CD4-positive, CD25-positive, alpha-beta regulatory T cell (primary cell): ENCODE measurements at regions not wholly inside any gene's neighbourhood (a gene's known extent, or its start where the extent isn't known, plus 50 kb on each side); places are given as distances from the start of the nearest gene placed in this dataset.

ENCODE experiments used
- ATAC-seq, 2 donors: fragments of 150-1000 bp; cut with Tn5 transposase; one replicate each; pipeline ENCODE4 v1.10.0; 2021; ENCODE audit warnings: low read depth in 2 of 2, moderate number of reproducible peaks in 2 of 2, moderate library complexity in 1 of 2
- DNase-seq, 3 donors: peaks; one replicate each; pipeline versions ENCODE4 v3.0.0 to v3.0.0-alpha.2; 2012 to 2022; ENCODE audit warnings: mixed read lengths in 1 of 3
- H3K27ac ChIP-seq: one replicate; pipeline ENCODE4 v1.7.0; 2013; ENCODE audit warnings: mild to moderate bottlenecking, low read length; ENCODE audit not compliant: insufficient read depth, poor library complexity, severe bottlenecking
- H3K27me3 ChIP-seq: one replicate; pipeline ENCODE4 v1.7.0; 2013; ENCODE audit warnings: low read length; ENCODE audit not compliant: control insufficient read depth, insufficient read depth
- H3K36me3 ChIP-seq: one replicate; pipeline ENCODE4 v1.7.0; 2013; ENCODE audit warnings: mild to moderate bottlenecking, low read length, moderate library complexity; ENCODE audit not compliant: control insufficient read depth, insufficient read depth
- H3K4me1 ChIP-seq: 2 replicates; pipeline ENCODE4 v1.7.0; 2013; ENCODE audit warnings: mild to moderate bottlenecking, low read length; ENCODE audit not compliant: insufficient read depth, control insufficient read depth, poor library complexity, severe bottlenecking
- H3K4me3 ChIP-seq: one replicate; pipeline ENCODE4 v1.7.0; 2013; ENCODE audit warnings: low read depth, mild to moderate bottlenecking, low read length, moderate library complexity
- H3K9me3 ChIP-seq, 2 experiments: 1 replicate in 1 of 2; 2 replicates in 1 of 2; pipeline ENCODE4 v1.7.0; 2013; ENCODE audit warnings: low read length in 2 of 2, mild to moderate bottlenecking in 1 of 2, moderate library complexity in 1 of 2; ENCODE audit not compliant: control insufficient read depth in 2 of 2
- H3K27ac Mint-ChIP-seq, 3 donors: one replicate each; pipeline ENCODE4 v1.8.0; 2020 to 2022; ENCODE audit warnings: mild to moderate bottlenecking in 3 of 3, mixed read lengths in 3 of 3, moderate library complexity in 2 of 3
- H3K27me3 Mint-ChIP-seq: one replicate; pipeline ENCODE4 v1.8.0; 2022; ENCODE audit warnings: mild to moderate bottlenecking, mixed read lengths
- H3K36me3 Mint-ChIP-seq: one replicate; pipeline ENCODE4 v1.8.0; 2020; ENCODE audit warnings: mixed read lengths
- H3K4me1 Mint-ChIP-seq, 4 donors: one replicate each; pipeline ENCODE4 v1.8.0; 2020 to 2022; ENCODE audit warnings: mixed read lengths in 4 of 4, mild to moderate bottlenecking in 1 of 4
- H3K4me3 Mint-ChIP-seq, 4 donors: one replicate each; pipeline ENCODE4 v1.8.0; 2020 to 2022; ENCODE audit warnings: mild to moderate bottlenecking in 4 of 4, mixed read lengths in 4 of 4, moderate library complexity in 3 of 4
- H3K9me3 Mint-ChIP-seq, 7 donors: one replicate each; pipeline ENCODE4 v1.8.0; 2020 to 2022; ENCODE audit warnings: mixed read lengths in 7 of 7, mild to moderate bottlenecking in 3 of 7, moderate library complexity in 2 of 7

- Histone ChIP-seq H3K9me3 (peaks cover 0 to 24% of the 10 kb centered on the region in 2 experiments), H3K4me3 (no peak overlapping the region), H3K27ac (no peak overlapping the region), H3K4me1 (no peaks in the 10 kb centered on the region), H3K36me3 (no peaks in the 10 kb centered on the region), H3K27me3 (no peaks in the 10 kb centered on the region)
- ATAC-seq: no peak
- no peak for DNase-seq
- Mint-ChIP-seq H3K36me3 (no peaks in the 10 kb centered on the region), H3K27me3 (no peaks in the 10 kb centered on the region), H3K4me1 (no peaks in the 10 kb centered on the region), H3K9me3 (peaks cover 2 to 27% (median 12%) of the 10 kb centered on the region in 7 donors), H3K27ac (no peak overlapping the region), H3K4me3 (no peak overlapping the region)
These were observed 388.2 kb upstream of the LUZP2 start for GRCh38 chr11:24108609-24109008.

GRCh38 chr11:24122291-24122690, 374.6 kb upstream of the LUZP2 start:
- Mint-ChIP-seq H3K4me1 (no peaks in the 10 kb centered on the region), H3K27me3 (no peaks in the 10 kb centered on the region), H3K36me3 (no peaks in the 10 kb centered on the region), H3K9me3 (peaks cover 3 to 19% (median 7%) of the 10 kb centered on the region in 7 donors), H3K4me3 (no peak overlapping the region), H3K27ac (no peak overlapping the region)
- H3K27me3 ChIP-seq: no peaks in the 10 kb centered on the region
- H3K36me3 ChIP-seq: no peaks in the 10 kb centered on the region
- no peak overlapping the region for H3K27ac ChIP-seq
- H3K4me3 ChIP-seq: no peak overlapping the region
- H3K4me1 ChIP-seq: no peaks in the 10 kb centered on the region
- ATAC-seq: no peak
- no peaks in the 10 kb centered on the region for H3K9me3 ChIP-seq
- no peak for DNase-seq

- no peak overlapping the region for H3K4me3 ChIP-seq
- no peaks in the 10 kb centered on the region for H3K9me3 ChIP-seq
- DNase-seq (no peak), ATAC-seq (no peak)
- no peaks in the 10 kb centered on the region for H3K4me1 ChIP-seq
- H3K27ac Mint-ChIP-seq: no peak overlapping the region
- no peaks in the 10 kb centered on the region for H3K36me3 Mint-ChIP-seq
- no peaks in the 10 kb centered on the region for H3K27me3 Mint-ChIP-seq
- H3K4me1 Mint-ChIP-seq: no peaks in the 10 kb centered on the region
- no peak overlapping the region for H3K4me3 Mint-ChIP-seq
- no peaks in the 10 kb centered on the region for H3K27me3 ChIP-seq
- H3K27ac ChIP-seq: no peak overlapping the region
- no peaks in the 10 kb centered on the region for H3K36me3 ChIP-seq
- peaks cover 1 to 28% (median 9%) of the 10 kb centered on the region in 7 donors for H3K9me3 Mint-ChIP-seq
These were observed 372.0 kb upstream of the LUZP2 start for GRCh38 chr11:24124876-24125275.

- no peaks in the 10 kb centered on the region for H3K27me3 ChIP-seq
- H3K4me3 ChIP-seq: no peak overlapping the region
- Mint-ChIP-seq H3K4me1 (no peaks in the 10 kb centered on the region), H3K27me3 (peaks cover 5% of the 10 kb centered on the region), H3K36me3 (no peaks in the 10 kb centered on the region), H3K4me3 (no peak overlapping the region), H3K9me3 (peaks cover 0 to 30% (median 8%) of the 10 kb centered on the region in 7 donors), H3K27ac (no peak overlapping the region)
- H3K36me3 ChIP-seq: no peaks in the 10 kb centered on the region
- ATAC-seq: no peak
- peaks cover 0 to 3% of the 10 kb centered on the region in 2 experiments for H3K9me3 ChIP-seq
- DNase-seq: no peak
- H3K27ac ChIP-seq: no peak overlapping the region
- H3K4me1 ChIP-seq: no peaks in the 10 kb centered on the region
These were observed 365.2 kb upstream of the LUZP2 start for GRCh38 chr11:24131698-24132097.

GRCh38 chr11:24132471-24132870, 364.4 kb upstream of the LUZP2 start:
- Mint-ChIP-seq H3K36me3 (no peaks in the 10 kb centered on the region), H3K4me3 (no peak overlapping the region), H3K27me3 (peaks cover 5% of the 10 kb centered on the region), H3K27ac (no peak overlapping the region), H3K4me1 (no peaks in the 10 kb centered on the region), H3K9me3 (peaks cover 0 to 27% (median 8%) of the 10 kb centered on the region in 7 donors)
- H3K27me3 ChIP-seq: no peaks in the 10 kb centered on the region
- DNase-seq (no peak), ATAC-seq (no peak)
- H3K36me3 ChIP-seq: no peaks in the 10 kb centered on the region
- no peak overlapping the region for H3K4me3 ChIP-seq
- H3K27ac ChIP-seq: no peak overlapping the region
- H3K9me3 ChIP-seq: peaks cover 0 to 7% of the 10 kb centered on the region in 2 experiments
- no peaks in the 10 kb centered on the region for H3K4me1 ChIP-seq

GRCh38 chr11:24134879-24135589, 361.8 kb upstream of the LUZP2 start:
- Histone ChIP-seq H3K9me3 (peaks cover 0 to 8% of the 10 kb centered on the region in 2 experiments), H3K27me3 (no peaks in the 10 kb centered on the region), H3K4me3 (no peak overlapping the region), H3K36me3 (no peaks in the 10 kb centered on the region), H3K27ac (no peak overlapping the region), H3K4me1 (no peaks in the 10 kb centered on the region)
- DNase-seq: no peak
- Mint-ChIP-seq H3K27ac (peak overlapping the region in 1 of 3 donors; percentile 4), H3K4me1 (no peaks in the 10 kb centered on the region), H3K27me3 (peaks cover 5% of the 10 kb centered on the region), H3K4me3 (no peak overlapping the region), H3K36me3 (no peaks in the 10 kb centered on the region), H3K9me3 (peaks cover 0 to 16% (median 5%) of the 10 kb centered on the region in 7 donors)
- ATAC-seq: no peak

GRCh38 chr11:24142062-24142461, 354.8 kb upstream of the LUZP2 start:
- Histone ChIP-seq H3K4me3 (no peak overlapping the region), H3K4me1 (no peaks in the 10 kb centered on the region), H3K27ac (no peak overlapping the region), H3K27me3 (no peaks in the 10 kb centered on the region), H3K9me3 (peaks cover 0 to 14% of the 10 kb centered on the region in 2 experiments), H3K36me3 (no peaks in the 10 kb centered on the region)
- DNase-seq (no peak), ATAC-seq (no peak)
- Mint-ChIP-seq H3K27ac (no peak overlapping the region), H3K4me3 (no peak overlapping the region), H3K9me3 (peaks cover 0 to 29% (median 5%) of the 10 kb centered on the region in 7 donors), H3K4me1 (no peaks in the 10 kb centered on the region), H3K36me3 (no peaks in the 10 kb centered on the region), H3K27me3 (no peaks in the 10 kb centered on the region)

GRCh38 chr11:24145411-24145810, 351.4 kb upstream of the LUZP2 start:
- H3K4me3 ChIP-seq: no peak overlapping the region
- no peak overlapping the region for H3K27ac ChIP-seq
- Mint-ChIP-seq H3K27ac (no peak overlapping the region), H3K27me3 (no peaks in the 10 kb centered on the region), H3K9me3 (peaks cover 0 to 33% (median 8%) of the 10 kb centered on the region in 7 donors), H3K36me3 (no peaks in the 10 kb centered on the region), H3K4me1 (no peaks in the 10 kb centered on the region), H3K4me3 (no peak overlapping the region)
- H3K9me3 ChIP-seq: peaks cover 0 to 9% of the 10 kb centered on the region in 2 experiments
- DNase-seq: no peak
- no peaks in the 10 kb centered on the region for H3K36me3 ChIP-seq
- H3K4me1 ChIP-seq: no peaks in the 10 kb centered on the region
- no peak for ATAC-seq
- H3K27me3 ChIP-seq: no peaks in the 10 kb centered on the region
